ENCODE measurements at regions not wholly inside any gene's neighbourhood (a gene's known extent, or its start where the extent isn't known, plus 50 kb on each side); places are given as distances from the start of the nearest gene placed in this dataset.

DNA sequence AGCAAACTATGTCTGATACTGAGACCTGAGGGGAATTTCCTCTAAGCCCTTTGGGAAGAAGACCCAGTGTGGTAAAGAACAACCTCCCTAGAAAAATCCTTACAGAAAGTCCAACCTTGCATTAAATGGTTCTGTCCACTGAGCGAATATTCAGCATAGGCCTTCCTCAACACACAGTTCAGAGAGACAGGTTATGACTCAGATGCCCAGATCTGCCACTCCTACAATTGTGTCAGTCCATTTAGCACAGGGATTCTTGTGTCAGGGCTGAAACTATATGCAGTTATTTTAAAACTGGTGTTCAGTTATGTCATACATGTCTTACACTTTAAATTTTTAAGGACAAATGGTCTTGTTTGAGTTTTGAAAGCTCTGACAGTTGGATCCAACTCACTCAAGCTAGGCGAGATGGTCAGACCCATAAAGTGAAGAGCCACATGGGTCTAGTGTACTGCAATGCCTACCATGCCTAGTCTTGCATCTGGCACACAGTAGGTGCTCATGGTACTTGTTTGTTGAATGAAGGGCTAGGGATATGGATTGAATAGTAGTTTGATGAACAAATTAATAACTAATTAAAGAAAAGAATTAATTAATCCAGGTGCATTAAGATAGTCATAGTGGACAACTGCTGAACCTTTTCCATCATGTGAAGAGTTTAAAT lies 207.5 kb upstream of the PWP1 start:
- Histone ChIP-seq H4K20me1 (ENCODE audit: control insufficient read depth, insufficient read depth, insufficient read length) (no peaks in the 10 kb centered on the region), H3K9ac (ENCODE audit: extremely low read depth, insufficient read length, low read length) (no peak overlapping the region), H2BK120ac (ENCODE audit: low read depth, low read length, poor library complexity, severe bottlenecking) (no peak overlapping the region), H2BK12ac (ENCODE audit: insufficient read length, low read depth, low read length) (no peak overlapping the region), H3K23ac (ENCODE audit: insufficient read length, low read depth, low read length) (no peak overlapping the region), H3K9me3 (ENCODE audit: control insufficient read depth, low read depth, low read length) (no peaks in the 10 kb centered on the region), H3K27me3 (ENCODE audit: insufficient read depth, low read length) (0 out of 2 replicates have a peak, but pooled peaks cover 2% of the 10 kb centered on the region), H2BK5ac (ENCODE audit: insufficient read length, low read length) (no peak overlapping the region), H2AFZ (ENCODE audit: low read length) (no peak overlapping the region), H3K56ac (ENCODE audit: insufficient read length, low read depth, low read length) (no peak overlapping the region), H3K18ac (ENCODE audit: insufficient read length, low read depth, low read length) (no peak overlapping the region), H3K4ac (ENCODE audit: low read depth, low read length) (no peak overlapping the region), H4K8ac (replicated peaks; ENCODE audit: insufficient read length, low read depth, low read length) (no peak overlapping the region), H2BK15ac (ENCODE audit: low read depth, low read length) (no peak overlapping the region), H3K4me1 (ENCODE audit: insufficient read depth, low read length) (no peaks in the 10 kb centered on the region), H3K23me2 (ENCODE audit: insufficient read length, low read depth, low read length, poor library complexity, severe bottlenecking) (no peaks in the 10 kb centered on the region), H2AK5ac (ENCODE audit: insufficient read length, low read length) (no peak overlapping the region), H3T11ph (ENCODE audit: low read length) (no peak overlapping the region), H3K14ac (ENCODE audit: insufficient read depth, low read length) (no peak overlapping the region), H3K79me1 (ENCODE audit: insufficient read depth, low read depth, low read length, poor library complexity, severe bottlenecking) (no peaks in the 10 kb centered on the region), H4K91ac (ENCODE audit: insufficient read length, low read depth, low read length) (no peak overlapping the region), H3K27ac (ENCODE audit: insufficient read length, low read depth, low read length) (no peak overlapping the region), H4K5ac (ENCODE audit: insufficient read length, low read depth, low read length) (no peak overlapping the region), H3K4me2 (ENCODE audit: insufficient read depth, insufficient read length, low read length) (no peak overlapping the region), H2BK20ac (ENCODE audit: low read depth, low read length, poor library complexity, severe bottlenecking) (no peak overlapping the region), H3K79me2 (ENCODE audit: insufficient read depth, low read length) (no peaks in the 10 kb centered on the region)
- WGBS (ENCODE audit: extremely low coverage, insufficient read length, low lambda C conversion rate), result no CpG with 5 or more reads among the region's 2 CpGs
- TF ChIP-seq, protein P1, sequence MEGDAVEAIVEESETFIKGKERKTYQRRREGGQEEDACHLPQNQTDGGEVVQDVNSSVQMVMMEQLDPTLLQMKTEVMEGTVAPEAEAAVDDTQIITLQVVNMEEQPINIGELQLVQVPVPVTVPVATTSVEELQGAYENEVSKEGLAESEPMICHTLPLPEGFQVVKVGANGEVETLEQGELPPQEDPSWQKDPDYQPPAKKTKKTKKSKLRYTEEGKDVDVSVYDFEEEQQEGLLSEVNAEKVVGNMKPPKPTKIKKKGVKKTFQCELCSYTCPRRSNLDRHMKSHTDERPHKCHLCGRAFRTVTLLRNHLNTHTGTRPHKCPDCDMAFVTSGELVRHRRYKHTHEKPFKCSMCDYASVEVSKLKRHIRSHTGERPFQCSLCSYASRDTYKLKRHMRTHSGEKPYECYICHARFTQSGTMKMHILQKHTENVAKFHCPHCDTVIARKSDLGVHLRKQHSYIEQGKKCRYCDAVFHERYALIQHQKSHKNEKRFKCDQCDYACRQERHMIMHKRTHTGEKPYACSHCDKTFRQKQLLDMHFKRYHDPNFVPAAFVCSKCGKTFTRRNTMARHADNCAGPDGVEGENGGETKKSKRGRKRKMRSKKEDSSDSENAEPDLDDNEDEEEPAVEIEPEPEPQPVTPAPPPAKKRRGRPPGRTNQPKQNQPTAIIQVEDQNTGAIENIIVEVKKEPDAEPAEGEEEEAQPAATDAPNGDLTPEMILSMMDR (conservative IDR thresholded peaks at IDR 0.05), result no peak
- H3K9me3 Mint-ChIP-seq, result peaks cover 0 to 2% of the 10 kb centered on the region in 2 experiments; a peak in 1 of 5 replicates
- H3K27ac Mint-ChIP-seq, result no peak overlapping the region
- H3K4me1 Mint-ChIP-seq, result no peaks in the 10 kb centered on the region
- no peak for DNase-seq
- peaks cover 35% of the 10 kb centered on the region for H3K27me3 Mint-ChIP-seq (ENCODE audit: low read depth)
- no peaks in the 10 kb centered on the region for H3K36me3 Mint-ChIP-seq (ENCODE audit: insufficient read depth in 1 of 3, low read depth in 3 of 3)
- H3K4me3 Mint-ChIP-seq, result no peak overlapping the region

All from H9 (cell line).